HCT116 (cell line): ENCODE measurements at regions not wholly inside any gene's neighbourhood (a gene's known extent, or its start where the extent isn't known, plus 50 kb on each side); places are given as distances from the start of the nearest gene placed in this dataset.

Experiments
- POLR2A ChIP-seq: IDR thresholded peaks from 2 replicates; pipeline ENCODE4 v1.7.0; 2011; ENCODE audit warnings: borderline replicate concordance; ENCODE audit not compliant: insufficient read depth, insufficient read length; ENCODE audit errors: extremely low read depth
- REST ChIP-seq: IDR thresholded peaks from 2 replicates; pipeline ENCODE4 v1.6.1; 2012; ENCODE audit warnings: low read depth

- TF ChIP-seq REST (no peak), POLR2A (no peak)
Observed at GRCh38 chr2:16178551-16179130, 238.3 kb downstream of the MYCN start.
